A673 (cell line): ENCODE measurements at regions not wholly inside any gene's neighbourhood (a gene's known extent, or its start where the extent isn't known, plus 50 kb on each side); places are given as distances from the start of the nearest gene placed in this dataset.
A peak's percentile ranks its signal among the peaks of the same experiment; 100 is the strongest.

ENCODE experiments used
- BruUV-seq: library from RNA; stranded (reverse); fragments of 400-500 nt; replicated peaks from 2 replicates; lab custom pipeline; 2021; lab: Mats Ljungman, UMichigan
- CTCF ChIA-PET: fragments of 300-600 bp; sonication (Branson Sonifier 250); formaldehyde crosslinking; loops from one replicate; lab custom pipeline; 2022; ENCODE audit warnings: antibody characterized with exemption; lab: Charles Lee
- POLR2A ChIA-PET: fragments of 300-600 bp; sonication (Branson Sonifier 250); formaldehyde crosslinking; loops from one replicate; lab custom pipeline; 2022; ENCODE audit warnings: antibody characterized with exemption; ENCODE audit not compliant: low non-redundant PET; lab: Charles Lee
- DNase-seq: peaks from one replicate; pipeline ENCODE4 v3.0.0-alpha.2; 2015; ENCODE audit warnings: low spot score
- H3K27ac ChIP-seq: fragments of 200-600 bp; sonication (generic); 2 replicates; pipeline ENCODE4 v1.5.1; 2016; ENCODE audit warnings: mixed run types, low read depth, mild to moderate bottlenecking, mixed read lengths, antibody characterized with exemption, low read length; ENCODE audit not compliant: poor library complexity, severe bottlenecking
- H3K27me3 ChIP-seq: fragments of 200-600 bp; sonication (generic); replicated peaks from 2 replicates; pipeline ENCODE4 v1.6.1; 2017; ENCODE audit warnings: mixed run types, low read depth, mild to moderate bottlenecking, mixed read lengths, antibody characterized with exemption, low read length; ENCODE audit not compliant: insufficient read depth, poor library complexity
- H3K36me3 ChIP-seq: fragments of 200-600 bp; sonication (generic); 2 replicates; pipeline ENCODE4 v1.6.1; 2016; ENCODE audit warnings: mixed run types, mild to moderate bottlenecking, mixed read lengths, antibody characterized with exemption, low read length; ENCODE audit not compliant: insufficient read depth, poor library complexity, severe bottlenecking
- H3K4me1 ChIP-seq: fragments of 200-600 bp; sonication (generic); 2 replicates; pipeline ENCODE4 v1.6.1; 2017; ENCODE audit warnings: mixed run types, mild to moderate bottlenecking, mixed read lengths, antibody characterized with exemption, low read length; ENCODE audit not compliant: insufficient read depth, poor library complexity, severe bottlenecking
- H3K4me3 ChIP-seq: fragments of 200-600 bp; sonication (generic); 2 replicates; pipeline ENCODE4 v1.5.1; 2016; ENCODE audit warnings: low read depth, mixed run types, mild to moderate bottlenecking, mixed read lengths, low read length; ENCODE audit not compliant: poor library complexity, severe bottlenecking
- H3K9me3 ChIP-seq: fragments of 200-600 bp; sonication (generic); 2 replicates; pipeline ENCODE4 v1.6.1; 2016; ENCODE audit warnings: mixed run types, low read depth, mild to moderate bottlenecking, mixed read lengths, antibody characterized with exemption, low read length; ENCODE audit not compliant: poor library complexity, severe bottlenecking
- EZH2 ChIP-seq: fragments of 200-600 bp; sonication (generic); IDR thresholded peaks from 2 replicates; pipeline ENCODE4 v1.6.1; 2017; ENCODE audit warnings: borderline replicate concordance, low read depth, mild to moderate bottlenecking, mixed read lengths, antibody characterized with exemption, low read length; ENCODE audit not compliant: poor library complexity, severe bottlenecking
- intact Hi-C: fragments of 100-400 bp; cut with micrococcal nuclease; formaldehyde crosslinking; loops from one replicate; pipeline ENCODE4 v1.10.0; 2022; ENCODE audit not compliant: unreplicated experiment
- TF ChIP-seq, protein P1 (sequence below): fragments of 300-800, 200-600 bp; sonication (generic); conservative IDR thresholded peaks from 2 replicates; pipeline ENCODE4 v1.5.1; 2017; ENCODE audit warnings: low read depth, mild to moderate bottlenecking, antibody characterized with exemption, low read length, moderate library complexity, mixed read lengths

DNA sequence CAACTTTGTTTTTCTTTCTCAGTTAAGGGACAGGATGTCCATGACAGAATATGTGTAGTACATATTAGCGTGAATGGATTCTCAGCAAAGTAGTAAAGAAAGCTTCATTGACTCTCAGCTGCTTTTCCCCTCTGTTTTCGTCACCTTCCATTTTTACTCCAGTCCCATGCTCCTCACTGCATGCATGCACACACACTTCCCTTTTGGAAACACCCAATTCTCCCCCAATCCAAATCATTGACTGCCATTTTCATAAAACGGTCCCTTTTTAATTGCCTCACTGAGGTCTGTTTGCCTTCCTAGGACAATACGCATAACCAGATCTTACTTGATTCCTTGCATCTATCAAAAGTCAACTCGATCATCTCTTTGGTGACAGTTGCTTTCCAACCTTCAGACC lies 287.5 kb upstream of the PARD3B start:
- TF ChIP-seq, protein P1, sequence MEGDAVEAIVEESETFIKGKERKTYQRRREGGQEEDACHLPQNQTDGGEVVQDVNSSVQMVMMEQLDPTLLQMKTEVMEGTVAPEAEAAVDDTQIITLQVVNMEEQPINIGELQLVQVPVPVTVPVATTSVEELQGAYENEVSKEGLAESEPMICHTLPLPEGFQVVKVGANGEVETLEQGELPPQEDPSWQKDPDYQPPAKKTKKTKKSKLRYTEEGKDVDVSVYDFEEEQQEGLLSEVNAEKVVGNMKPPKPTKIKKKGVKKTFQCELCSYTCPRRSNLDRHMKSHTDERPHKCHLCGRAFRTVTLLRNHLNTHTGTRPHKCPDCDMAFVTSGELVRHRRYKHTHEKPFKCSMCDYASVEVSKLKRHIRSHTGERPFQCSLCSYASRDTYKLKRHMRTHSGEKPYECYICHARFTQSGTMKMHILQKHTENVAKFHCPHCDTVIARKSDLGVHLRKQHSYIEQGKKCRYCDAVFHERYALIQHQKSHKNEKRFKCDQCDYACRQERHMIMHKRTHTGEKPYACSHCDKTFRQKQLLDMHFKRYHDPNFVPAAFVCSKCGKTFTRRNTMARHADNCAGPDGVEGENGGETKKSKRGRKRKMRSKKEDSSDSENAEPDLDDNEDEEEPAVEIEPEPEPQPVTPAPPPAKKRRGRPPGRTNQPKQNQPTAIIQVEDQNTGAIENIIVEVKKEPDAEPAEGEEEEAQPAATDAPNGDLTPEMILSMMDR: no peak
- TF ChIP-seq EZH2: no peak
- CTCF ChIA-PET: no interaction called here
- POLR2A ChIA-PET: no interaction called here
- Histone ChIP-seq H3K27me3 (no peaks in the 10 kb centered on the region), H3K4me1 (peaks cover 24% of the 10 kb centered on the region), H3K27ac (no peak overlapping the region), H3K36me3 (no peaks in the 10 kb centered on the region), H3K4me3 (no peak overlapping the region), H3K9me3 (no peaks in the 10 kb centered on the region)
- intact Hi-C loops: no loop called here
- no peak for DNase-seq
- no TSS peak for BruUV-seq

- H3K9me3 ChIP-seq: no peaks in the 10 kb centered on the region
- H3K4me3 ChIP-seq: no peak overlapping the region
- no peaks in the 10 kb centered on the region for H3K27me3 ChIP-seq
- no peaks in the 10 kb centered on the region for H3K36me3 ChIP-seq
- H3K4me1 ChIP-seq: peaks cover 29% of the 10 kb centered on the region
- intact Hi-C loops: no loop called here
- CTCF ChIA-PET: interaction anchor here (1.3 kb wide), 1 partner anchor 18 kb away, joined by 4 read pairs; no protein-coding TSS in a partner anchor
- POLR2A ChIA-PET: interaction anchor here (0.6 kb wide), 1 partner anchor 65 kb away, joined by 4 read pairs; no protein-coding TSS in a partner anchor
- H3K27ac ChIP-seq: no peak overlapping the region
- no peak for TF ChIP-seq EZH2
- no TSS peak for BruUV-seq
- DNase-seq: no peak
These were observed 286.4 kb upstream of the PARD3B start for GRCh38 chr2:204258890-204259289.

- intact Hi-C loops: loop anchor here (1.0 to 10.0 kb wide), 8 partner anchors 65 to 1684 kb away; partner anchors contain the start of gene PARD3B
These were observed 285.0 kb upstream of the PARD3B start for GRCh38 chr2:204260162-204260877.

More at GRCh38 chr2:204260162-204260877, 285.0 kb upstream of the PARD3B start:
- Histone ChIP-seq H3K9me3 (no peaks in the 10 kb centered on the region), H3K36me3 (no peaks in the 10 kb centered on the region), H3K4me1 (peaks cover 39% of the 10 kb centered on the region), H3K27ac (no peak overlapping the region), H3K27me3 (no peaks in the 10 kb centered on the region), H3K4me3 (no peak overlapping the region)
- BruUV-seq: no TSS peak
- ChIA-PET CTCF (interaction anchor here (0.6 to 1.9 kb wide), 5 partner anchors 9 to 1415 kb away, joined by 3 to 5 read pairs (median 5); no protein-coding TSS in a partner anchor), POLR2A (no interaction called here)
- TF ChIP-seq, protein P1: peak; percentile 90
- TF ChIP-seq EZH2: no peak
- peak; percentile 91 for DNase-seq
